Activated B cell treated with CpG ODN at 0.5 μM for 24 hours (primary cell): ENCODE measurements at regions not wholly inside any gene's neighbourhood (a gene's known extent, or its start where the extent isn't known, plus 50 kb on each side); places are given as distances from the start of the nearest gene placed in this dataset.

Source experiments
- ATAC-seq: fragments of 200-7000 bp; cut with Tn5 transposase; one replicate; pipeline ENCODE4 v1.10.0; 2021; ENCODE audit warnings: low read depth, mild to moderate bottlenecking, moderate library complexity
- CTCF ChIA-PET: fragments of 350-600 bp; sonication (Branson Sonifier 250); formaldehyde crosslinking; loops from one replicate; lab custom pipeline; 2021; ENCODE audit warnings: antibody characterized with exemption; lab: Charles Lee
- POLR2A ChIA-PET: fragments of 350-600 bp; sonication (Branson Sonifier 250); formaldehyde crosslinking; loops from one replicate; lab custom pipeline; 2021; ENCODE audit warnings: antibody characterized with exemption; lab: Charles Lee
- DNase-seq: peaks from one replicate; pipeline ENCODE4 v3.0.0; 2022
- H3K27ac Mint-ChIP-seq: one replicate; pipeline ENCODE4 v1.8.0; 2020; ENCODE audit warnings: mixed read lengths
- H3K27me3 Mint-ChIP-seq: one replicate; pipeline ENCODE4 v1.8.0; 2021; ENCODE audit warnings: mixed read lengths
- H3K36me3 Mint-ChIP-seq: one replicate; pipeline ENCODE4 v1.8.0; 2021; ENCODE audit warnings: low read depth, mixed read lengths
- H3K4me1 Mint-ChIP-seq: one replicate; pipeline ENCODE4 v1.8.0; 2021; ENCODE audit warnings: mixed read lengths
- H3K4me3 Mint-ChIP-seq: one replicate; pipeline ENCODE4 v1.8.0; 2020; ENCODE audit warnings: mild to moderate bottlenecking, mixed read lengths
- H3K9me3 Mint-ChIP-seq: one replicate; pipeline ENCODE4 v1.8.0; 2020; ENCODE audit warnings: mixed read lengths
- intact Hi-C: fragments of 100-400 bp; cut with micrococcal nuclease; formaldehyde crosslinking; loops from one replicate; pipeline ENCODE4 v1.15.1; 2024
- TF ChIP-seq, protein P1 (sequence below): fragments of 200-600 bp; IDR thresholded peaks from one replicate; pipeline ENCODE4 v1.8.0; 2022; ENCODE audit warnings: antibody characterized with exemption, mild to moderate bottlenecking

- no peaks in the 10 kb centered on the region for H3K9me3 Mint-ChIP-seq
- intact Hi-C loops: no loop called here
- TF ChIP-seq, protein P1, sequence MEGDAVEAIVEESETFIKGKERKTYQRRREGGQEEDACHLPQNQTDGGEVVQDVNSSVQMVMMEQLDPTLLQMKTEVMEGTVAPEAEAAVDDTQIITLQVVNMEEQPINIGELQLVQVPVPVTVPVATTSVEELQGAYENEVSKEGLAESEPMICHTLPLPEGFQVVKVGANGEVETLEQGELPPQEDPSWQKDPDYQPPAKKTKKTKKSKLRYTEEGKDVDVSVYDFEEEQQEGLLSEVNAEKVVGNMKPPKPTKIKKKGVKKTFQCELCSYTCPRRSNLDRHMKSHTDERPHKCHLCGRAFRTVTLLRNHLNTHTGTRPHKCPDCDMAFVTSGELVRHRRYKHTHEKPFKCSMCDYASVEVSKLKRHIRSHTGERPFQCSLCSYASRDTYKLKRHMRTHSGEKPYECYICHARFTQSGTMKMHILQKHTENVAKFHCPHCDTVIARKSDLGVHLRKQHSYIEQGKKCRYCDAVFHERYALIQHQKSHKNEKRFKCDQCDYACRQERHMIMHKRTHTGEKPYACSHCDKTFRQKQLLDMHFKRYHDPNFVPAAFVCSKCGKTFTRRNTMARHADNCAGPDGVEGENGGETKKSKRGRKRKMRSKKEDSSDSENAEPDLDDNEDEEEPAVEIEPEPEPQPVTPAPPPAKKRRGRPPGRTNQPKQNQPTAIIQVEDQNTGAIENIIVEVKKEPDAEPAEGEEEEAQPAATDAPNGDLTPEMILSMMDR: no peak
- H3K4me1 Mint-ChIP-seq: no peaks in the 10 kb centered on the region
- CTCF ChIA-PET: no interaction called here
- H3K36me3 Mint-ChIP-seq: no peaks in the 10 kb centered on the region
- DNase-seq: no peak
- H3K27me3 Mint-ChIP-seq: no peaks in the 10 kb centered on the region
- no peak overlapping the region for H3K4me3 Mint-ChIP-seq
- POLR2A ChIA-PET: no interaction called here
- no peak overlapping the region for H3K27ac Mint-ChIP-seq
- no peak for ATAC-seq
These were observed 773.9 kb upstream of the CADM2 start for GRCh38 chr3:84184937-84185336.

GRCh38 chr3:84194029-84194428 is 764.8 kb upstream of the CADM2 start:
- peaks cover 37% of the 10 kb centered on the region for H3K9me3 Mint-ChIP-seq
- ChIA-PET CTCF (no interaction called here), POLR2A (no interaction called here)
- intact Hi-C loops: no loop called here
- no peaks in the 10 kb centered on the region for H3K27me3 Mint-ChIP-seq
- H3K4me1 Mint-ChIP-seq: no peaks in the 10 kb centered on the region
- no peaks in the 10 kb centered on the region for H3K36me3 Mint-ChIP-seq
- no peak overlapping the region for H3K27ac Mint-ChIP-seq
- ATAC-seq (no peak), DNase-seq (no peak)
- H3K4me3 Mint-ChIP-seq: no peak overlapping the region
- TF ChIP-seq, protein P1: no peak

DNA sequence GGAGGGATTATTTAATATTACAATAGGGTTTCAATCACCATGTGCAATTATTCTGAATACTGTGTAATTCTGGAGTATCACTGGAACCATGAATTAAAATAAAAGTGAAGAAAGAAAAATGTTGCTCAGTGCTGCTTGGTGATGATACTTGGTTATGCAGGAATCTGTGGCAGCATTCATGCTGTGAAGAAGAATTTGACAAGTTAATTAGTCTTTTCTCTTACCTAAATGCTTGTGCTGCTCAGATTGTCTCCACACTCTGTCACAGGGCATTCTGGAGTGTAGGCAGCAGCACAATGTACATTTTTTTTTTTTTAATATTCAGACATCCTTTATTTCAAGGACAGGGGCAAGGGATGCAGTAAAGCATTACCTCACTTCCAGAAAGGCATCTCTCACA is 749.3 kb upstream of the CADM2 start:
- TF ChIP-seq, protein P1: no peak
- H3K4me3 Mint-ChIP-seq: no peak overlapping the region
- ChIA-PET CTCF (no interaction called here), POLR2A (no interaction called here)
- no peaks in the 10 kb centered on the region for H3K27me3 Mint-ChIP-seq
- intact Hi-C loops: no loop called here
- H3K36me3 Mint-ChIP-seq: no peaks in the 10 kb centered on the region
- no peak for DNase-seq
- H3K27ac Mint-ChIP-seq: no peak overlapping the region
- ATAC-seq: no peak
- peaks cover 14% of the 10 kb centered on the region for H3K9me3 Mint-ChIP-seq
- H3K4me1 Mint-ChIP-seq: no peaks in the 10 kb centered on the region

DNA sequence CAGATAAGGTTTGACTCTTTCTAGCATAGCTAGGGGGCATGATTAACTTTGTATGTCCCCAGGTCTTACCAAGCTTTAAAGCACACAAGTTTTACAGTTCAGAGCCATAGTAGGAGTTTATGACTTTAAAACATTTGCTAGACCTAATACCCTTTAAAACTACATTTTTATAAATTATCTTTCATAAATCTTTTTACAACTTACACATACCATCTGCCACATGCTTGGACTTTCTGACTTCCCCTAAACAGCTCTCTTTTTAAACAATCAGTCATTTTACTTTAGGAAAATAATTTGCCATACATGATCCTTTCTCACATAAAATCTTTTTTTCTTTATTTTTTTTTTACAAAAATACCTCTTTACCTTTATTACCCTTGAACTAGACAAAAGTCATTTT is 735.3 kb upstream of the CADM2 start:
- TF ChIP-seq, protein P1: no peak
- no peaks in the 10 kb centered on the region for H3K36me3 Mint-ChIP-seq
- no peak for ATAC-seq
- H3K4me1 Mint-ChIP-seq: no peaks in the 10 kb centered on the region
- no peaks in the 10 kb centered on the region for H3K27me3 Mint-ChIP-seq
- no peak overlapping the region for H3K4me3 Mint-ChIP-seq
- intact Hi-C loops: no loop called here
- DNase-seq: no peak
- H3K9me3 Mint-ChIP-seq: peaks cover 19% of the 10 kb centered on the region
- CTCF ChIA-PET: no interaction called here
- POLR2A ChIA-PET: no interaction called here
- no peak overlapping the region for H3K27ac Mint-ChIP-seq

DNA sequence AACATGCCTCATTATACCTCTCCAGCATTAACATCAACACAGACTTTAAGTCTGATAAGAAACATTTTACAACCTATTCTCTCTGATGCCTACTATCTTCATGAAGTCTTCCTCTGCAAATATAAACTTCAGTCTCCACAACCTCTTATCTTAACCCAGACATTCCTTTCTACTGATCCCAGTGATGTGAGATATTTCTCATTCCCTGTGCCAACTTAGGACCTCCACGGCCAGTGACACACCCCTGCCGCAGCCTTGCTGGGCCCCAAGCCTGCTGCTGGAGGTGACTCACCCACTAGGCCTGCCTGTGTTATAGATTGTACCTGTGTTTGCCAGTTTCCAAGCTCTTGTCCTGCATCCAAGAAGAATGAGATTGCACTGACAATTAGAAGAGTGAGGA is 734.5 kb upstream of the CADM2 start:
- Mint-ChIP-seq H3K4me3 (no peak overlapping the region), H3K36me3 (no peaks in the 10 kb centered on the region), H3K4me1 (no peaks in the 10 kb centered on the region), H3K27me3 (no peaks in the 10 kb centered on the region), H3K9me3 (peaks cover 19% of the 10 kb centered on the region), H3K27ac (no peak overlapping the region)
- TF ChIP-seq, protein P1: no peak
- intact Hi-C loops: no loop called here
- ATAC-seq: no peak
- DNase-seq: no peak
- POLR2A ChIA-PET: no interaction called here
- CTCF ChIA-PET: no interaction called here
